ENCODE measurements at regions not wholly inside any gene's neighbourhood (a gene's known extent, or its start where the extent isn't known, plus 50 kb on each side); places are given as distances from the start of the nearest gene placed in this dataset.

GRCh38 chrX:139200346-139200745 lies 330.2 kb upstream of the F9 start:
- ChIA-PET CTCF (no interaction called here), POLR2A (ENCODE audit: unreplicated experiment) (no interaction called here)
- Histone ChIP-seq H4K20me1 (ENCODE audit: insufficient read depth) (no peaks in the 10 kb centered on the region), H3K4me2 (peak overlapping the region; percentile 45), H3K4me3 (no peak overlapping the region), H3K36me3 (ENCODE audit: low read depth) (no peaks in the 10 kb centered on the region), H3F3A (ENCODE audit: insufficient read depth, low read depth) (peaks cover 7% of the 10 kb centered on the region; the same call in 1 of the 2 replicates), H3K9me2 (ENCODE audit: insufficient read depth) (no peaks in the 10 kb centered on the region), H3K4me1 (replicated peaks; ENCODE audit: insufficient read depth) (peaks cover 28% of the 10 kb centered on the region), H3K79me2 (ENCODE audit: low read depth) (no peaks in the 10 kb centered on the region), H2AFZ (no peak overlapping the region), H3K9me3 (ENCODE audit: insufficient read depth, low read depth) (no peaks in the 10 kb centered on the region), H3K27me3 (ENCODE audit: insufficient read depth, low read depth) (no peaks in the 10 kb centered on the region), H3K27ac (peak overlapping the region; percentile 38; the same call in 1 of the 2 replicates)
- no peak for DNase-seq
- no TSS peak for BruUV-seq (replicated peaks)
- TF ChIP-seq EZH2 (IDR thresholded peaks at IDR 0.05; ENCODE audit: low read depth): no peak
- no peak for TF ChIP-seq CTCF (conservative IDR thresholded peaks at IDR 0.05)
- intact Hi-C loops (cut with micrococcal nuclease; ENCODE audit: unreplicated experiment): no loop called here

GRCh38 chrX:139199933-139200332 lies 330.6 kb upstream of the F9 start:
- no peak overlapping the region for H2AFZ ChIP-seq
- H3K79me2 ChIP-seq (ENCODE audit: low read depth): no peaks in the 10 kb centered on the region
- H4K20me1 ChIP-seq (ENCODE audit: insufficient read depth): no peaks in the 10 kb centered on the region
- H3K4me3 ChIP-seq: no peak overlapping the region
- H3K27me3 ChIP-seq (ENCODE audit: insufficient read depth, low read depth): no peaks in the 10 kb centered on the region
- POLR2A ChIA-PET (ENCODE audit: unreplicated experiment): no interaction called here
- peaks cover 28% of the 10 kb centered on the region for H3K4me1 ChIP-seq (replicated peaks; ENCODE audit: insufficient read depth)
- CTCF ChIA-PET: no interaction called here
- H3K9me2 ChIP-seq (ENCODE audit: insufficient read depth): no peaks in the 10 kb centered on the region
- DNase-seq: no peak
- no peak overlapping the region for H3K27ac ChIP-seq
- TF ChIP-seq CTCF (conservative IDR thresholded peaks at IDR 0.05) (no peak), EZH2 (IDR thresholded peaks at IDR 0.05; ENCODE audit: low read depth) (no peak)
- peaks cover 7% of the 10 kb centered on the region; the same call in 1 of the 2 replicates for H3F3A ChIP-seq (ENCODE audit: insufficient read depth, low read depth)
- H3K36me3 ChIP-seq (ENCODE audit: low read depth): no peaks in the 10 kb centered on the region
- no TSS peak for BruUV-seq (replicated peaks)
- intact Hi-C loops (cut with micrococcal nuclease; ENCODE audit: unreplicated experiment): no loop called here
- H3K4me2 ChIP-seq: peak overlapping the region; percentile 45
- H3K9me3 ChIP-seq (ENCODE audit: insufficient read depth, low read depth): no peaks in the 10 kb centered on the region

GRCh38 chrX:139198936-139199335 lies 331.6 kb upstream of the F9 start:
- H3K27ac ChIP-seq: no peak overlapping the region
- H3F3A ChIP-seq (ENCODE audit: insufficient read depth, low read depth): peaks cover 7% of the 10 kb centered on the region; the same call in 1 of the 2 replicates
- no peak for DNase-seq
- H3K27me3 ChIP-seq (ENCODE audit: insufficient read depth, low read depth): no peaks in the 10 kb centered on the region
- BruUV-seq (replicated peaks): no TSS peak
- no peaks in the 10 kb centered on the region for H3K9me3 ChIP-seq (ENCODE audit: insufficient read depth, low read depth)
- H2AFZ ChIP-seq: no peak overlapping the region
- H3K79me2 ChIP-seq (ENCODE audit: low read depth): no peaks in the 10 kb centered on the region
- H4K20me1 ChIP-seq (ENCODE audit: insufficient read depth): no peaks in the 10 kb centered on the region
- no peaks in the 10 kb centered on the region for H3K36me3 ChIP-seq (ENCODE audit: low read depth)
- H3K4me3 ChIP-seq: no peak overlapping the region
- intact Hi-C loops (cut with micrococcal nuclease; ENCODE audit: unreplicated experiment): no loop called here
- ChIA-PET POLR2A (ENCODE audit: unreplicated experiment) (no interaction called here), CTCF (no interaction called here)
- H3K9me2 ChIP-seq (ENCODE audit: insufficient read depth): no peaks in the 10 kb centered on the region
- H3K4me2 ChIP-seq: no peak overlapping the region
- no peak for TF ChIP-seq EZH2 (IDR thresholded peaks at IDR 0.05; ENCODE audit: low read depth)
- no peak for TF ChIP-seq CTCF (conservative IDR thresholded peaks at IDR 0.05)
- H3K4me1 ChIP-seq (replicated peaks; ENCODE audit: insufficient read depth): peaks cover 28% of the 10 kb centered on the region
